Right renal pelvis (tissue), 4 donors: ENCODE measurements at regions not wholly inside any gene's neighbourhood (a gene's known extent, or its start where the extent isn't known, plus 50 kb on each side); places are given as distances from the start of the nearest gene placed in this dataset.
A peak's percentile ranks its signal among the peaks of the same experiment; 100 is the strongest.
"Not testable (repeated sequence)": the region's sequence is repeated elsewhere in the genome, so short reads cannot be mapped to it uniquely, and the experiment has no call there.

Source experiments
- DNase-seq, 4 donors: peaks; one replicate each; pipeline ENCODE4 v3.0.0-alpha.2; 2013; ENCODE audit warnings: low read depth in 4 of 4, low spot score in 3 of 4, missing footprints in 1 of 4

GRCh38 chr1:60692031-60692430 is 390.3 kb upstream of the NFIA start:
- no peak for DNase-seq

GRCh38 chr1:60688221-60688620 is 394.1 kb upstream of the NFIA start:
- DNase-seq: not testable (repeated sequence)

- DNase-seq: no peak
These were observed 401.1 kb upstream of the NFIA start for GRCh38 chr1:60681095-60681860.

GRCh38 chr1:60679524-60680375 is 402.6 kb upstream of the NFIA start:
- DNase-seq: no peak

GRCh38 chr1:60678802-60679201 is 403.6 kb upstream of the NFIA start:
- no peak for DNase-seq

- DNase-seq: peak in 1 of 4 donors; percentile 15
These were observed 404.0 kb upstream of the NFIA start for GRCh38 chr1:60678391-60678790.

GRCh38 chr1:60672449-60672848 is 409.9 kb upstream of the NFIA start:
- DNase-seq: no peak

- peak in 2 of 4 donors; percentile 12 for DNase-seq
These were observed 412.1 kb upstream of the NFIA start for GRCh38 chr1:60670302-60670701.

- no peak for DNase-seq
These were observed 413.8 kb upstream of the NFIA start for GRCh38 chr1:60668585-60668984.

GRCh38 chr1:60665311-60665710 is 417.1 kb upstream of the NFIA start:
- no peak for DNase-seq

GRCh38 chr1:60664086-60664625 is 418.2 kb upstream of the NFIA start:
- no peak for DNase-seq

GRCh38 chr1:60662486-60663044 is 419.8 kb upstream of the NFIA start:
- no peak for DNase-seq

- no peak for DNase-seq
These were observed 424.4 kb upstream of the NFIA start for GRCh38 chr1:60657926-60658325.

GRCh38 chr1:60655679-60656355 is 426.5 kb upstream of the NFIA start:
- DNase-seq: no peak

- not testable (repeated sequence) for DNase-seq
These were observed 442.3 kb upstream of the NFIA start for GRCh38 chr1:60640033-60640551.

GRCh38 chr1:60639287-60639686 is 443.1 kb upstream of the NFIA start:
- no peak for DNase-seq

GRCh38 chr1:60637651-60638050 is 444.7 kb upstream of the NFIA start:
- DNase-seq: no peak

- no peak for DNase-seq
These were observed 445.4 kb upstream of the NFIA start for GRCh38 chr1:60636946-60637345.

GRCh38 chr1:60634106-60634505 is 448.3 kb upstream of the NFIA start:
- no peak for DNase-seq

GRCh38 chr1:60622486-60622885 is 459.9 kb upstream of the NFIA start:
- no peak for DNase-seq
